ENCODE measurements at regions not wholly inside any gene's neighbourhood (a gene's known extent, or its start where the extent isn't known, plus 50 kb on each side); places are given as distances from the start of the nearest gene placed in this dataset.

DNA sequence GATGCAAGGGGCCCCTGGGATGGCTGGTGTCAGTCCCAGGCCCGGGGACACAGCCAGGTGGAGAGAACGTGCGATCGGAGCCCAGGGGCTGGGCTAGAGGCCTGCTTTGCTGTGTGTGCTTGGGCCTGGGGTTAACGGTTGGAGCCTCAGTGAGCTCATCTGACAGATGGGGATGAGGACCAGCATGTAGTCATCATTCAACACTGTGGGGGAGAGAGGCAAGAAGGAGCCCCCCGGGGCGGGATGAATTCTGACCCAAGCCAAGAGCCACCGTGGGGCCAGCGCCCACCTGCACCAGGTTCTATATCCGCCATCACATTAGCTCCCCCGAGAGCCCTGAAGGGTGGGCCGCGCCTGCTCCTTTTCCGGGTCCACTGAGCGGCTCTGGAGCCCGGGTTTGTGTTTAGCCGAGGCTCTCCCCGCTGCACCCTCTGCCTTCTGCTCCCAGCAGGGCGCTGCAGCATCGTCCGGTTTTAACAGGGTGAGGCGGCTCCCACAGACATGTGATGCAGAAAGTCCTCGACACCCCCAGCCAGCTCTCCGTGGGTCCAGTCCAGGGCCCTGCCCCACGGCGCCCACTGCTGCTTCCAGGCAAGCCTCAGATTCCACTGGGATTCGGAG is 365.7 kb downstream of the SEC14L1 start:
- no peak for TF ChIP-seq ZBTB7A (tag by site-specific recombination; IDR thresholded peaks at IDR 0.05; ENCODE audit: low read depth)
- no peak for TF ChIP-seq ZNF707 (tag by site-specific recombination; IDR thresholded peaks at IDR 0.05)
- TF ChIP-seq ZNF629 (tag by site-specific recombination; IDR thresholded peaks at IDR 0.05): no peak
- TF ChIP-seq ZNF169 (tag by site-specific recombination; IDR thresholded peaks at IDR 0.05): no peak
- TF ChIP-seq PRDM4 (tag by site-specific recombination; IDR thresholded peaks at IDR 0.05): no peak
- no peak for TF ChIP-seq CTCF (tag by site-specific recombination; IDR thresholded peaks at IDR 0.05)
- no peak for TF ChIP-seq ZNF558 (tag by site-specific recombination; IDR thresholded peaks at IDR 0.05)
- TF ChIP-seq, protein P1, sequence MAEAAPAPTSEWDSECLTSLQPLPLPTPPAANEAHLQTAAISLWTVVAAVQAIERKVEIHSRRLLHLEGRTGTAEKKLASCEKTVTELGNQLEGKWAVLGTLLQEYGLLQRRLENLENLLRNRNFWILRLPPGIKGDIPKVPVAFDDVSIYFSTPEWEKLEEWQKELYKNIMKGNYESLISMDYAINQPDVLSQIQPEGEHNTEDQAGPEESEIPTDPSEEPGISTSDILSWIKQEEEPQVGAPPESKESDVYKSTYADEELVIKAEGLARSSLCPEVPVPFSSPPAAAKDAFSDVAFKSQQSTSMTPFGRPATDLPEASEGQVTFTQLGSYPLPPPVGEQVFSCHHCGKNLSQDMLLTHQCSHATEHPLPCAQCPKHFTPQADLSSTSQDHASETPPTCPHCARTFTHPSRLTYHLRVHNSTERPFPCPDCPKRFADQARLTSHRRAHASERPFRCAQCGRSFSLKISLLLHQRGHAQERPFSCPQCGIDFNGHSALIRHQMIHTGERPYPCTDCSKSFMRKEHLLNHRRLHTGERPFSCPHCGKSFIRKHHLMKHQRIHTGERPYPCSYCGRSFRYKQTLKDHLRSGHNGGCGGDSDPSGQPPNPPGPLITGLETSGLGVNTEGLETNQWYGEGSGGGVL (tag by site-specific recombination; IDR thresholded peaks at IDR 0.05): no peak
